ENCODE measurements at regions not wholly inside any gene's neighbourhood (a gene's known extent, or its start where the extent isn't known, plus 50 kb on each side); places are given as distances from the start of the nearest gene placed in this dataset.

DNA sequence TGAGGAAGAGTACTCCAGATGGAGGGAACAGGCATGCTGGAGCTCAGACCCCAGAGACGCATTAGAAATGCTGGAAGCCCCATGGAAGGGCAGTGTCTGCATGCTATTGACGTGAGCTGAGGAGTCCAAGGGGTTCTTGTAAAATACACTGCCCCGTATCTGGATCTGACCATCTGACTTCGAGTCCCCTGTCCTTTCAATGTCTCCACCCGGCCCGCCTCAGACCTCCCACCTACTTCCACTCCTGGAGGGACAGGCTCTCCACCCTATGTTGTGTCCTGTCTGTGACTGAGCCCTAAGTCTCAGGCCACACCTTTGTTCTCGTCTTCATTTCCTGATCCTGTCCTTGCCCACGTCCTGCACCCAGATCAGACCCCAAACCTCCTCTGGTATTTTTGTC, 496.3 kb downstream of the CDH26 start:
- no peak for DNase-seq

DNA sequence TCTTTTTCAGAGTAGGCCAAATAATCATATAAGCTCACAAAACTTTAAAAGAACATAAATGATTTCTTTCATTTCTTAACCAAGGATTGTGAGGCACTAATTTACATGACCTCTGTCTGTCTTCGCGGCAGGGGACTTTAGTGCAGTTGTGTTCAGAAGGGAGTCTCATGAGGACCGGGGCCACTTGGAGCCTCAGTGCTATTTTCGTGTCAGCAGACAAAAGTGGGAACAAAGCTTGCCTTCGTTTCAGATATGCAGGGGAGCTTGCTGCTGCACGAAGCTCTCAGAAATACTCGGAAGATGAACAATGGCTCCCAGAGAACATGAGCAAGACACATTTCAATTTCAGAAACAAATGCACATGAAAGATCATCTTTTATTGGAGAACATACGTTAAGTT, 497.0 kb downstream of the CDH26 start:
- DNase-seq: no peak

DNA sequence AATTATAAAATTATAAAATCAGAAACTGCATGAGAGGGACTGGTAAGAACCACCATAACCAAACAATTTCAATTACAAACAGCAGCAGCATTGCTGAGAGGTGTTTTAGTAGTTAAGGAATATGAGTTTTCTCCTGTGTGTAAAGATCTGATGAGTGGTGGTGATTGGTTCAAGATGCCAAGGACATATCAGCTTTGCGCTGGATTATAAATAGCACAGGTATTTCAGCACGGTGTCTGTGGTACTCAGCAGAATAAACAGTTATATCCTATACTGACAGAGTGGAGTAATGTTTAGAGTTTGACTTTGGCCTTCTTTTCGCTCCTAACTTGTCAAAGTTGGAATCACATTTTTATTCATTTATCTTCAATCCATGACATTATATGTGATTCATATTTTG, 501.0 kb downstream of the CDH26 start:
- DNase-seq: no peak

DNA sequence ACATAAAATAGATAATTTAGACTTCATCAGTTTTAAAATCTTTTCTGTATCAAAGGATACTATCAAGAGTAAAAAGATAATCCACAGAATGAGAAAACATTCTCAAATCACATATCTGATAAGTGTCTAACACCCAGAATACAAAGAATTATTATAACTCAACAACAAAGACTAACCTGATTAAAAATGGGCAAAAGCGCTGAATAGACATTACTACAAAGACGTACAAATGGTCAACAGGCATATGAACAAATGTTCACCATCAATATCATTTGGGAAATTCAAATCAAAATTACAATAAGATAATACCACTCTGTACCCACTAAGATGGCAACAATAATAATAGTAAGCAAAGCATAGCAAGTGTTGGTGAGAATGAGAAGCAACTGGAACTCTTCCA, 503.8 kb downstream of the CDH26 start:
- no peak for DNase-seq

DNA sequence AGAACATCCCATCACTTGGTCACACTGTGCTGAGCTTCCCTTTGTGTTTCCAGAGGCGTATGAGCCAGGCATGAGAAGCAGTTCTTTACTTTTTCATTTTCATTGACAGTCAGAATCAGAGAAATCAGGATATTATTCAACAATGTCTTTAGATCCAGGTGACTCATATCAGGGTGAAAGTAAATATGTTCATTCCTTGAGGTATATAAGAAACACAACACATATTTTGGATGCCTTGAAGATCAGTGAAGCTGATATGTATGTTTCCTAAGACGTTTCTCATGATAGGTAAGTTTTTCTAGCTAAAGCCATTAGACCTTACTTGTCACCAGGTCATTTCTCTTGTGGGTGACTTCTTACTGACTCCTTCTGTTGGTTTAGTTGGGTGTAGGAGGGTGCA, 505.6 kb downstream of the CDH26 start:
- DNase-seq: no peak

DNA sequence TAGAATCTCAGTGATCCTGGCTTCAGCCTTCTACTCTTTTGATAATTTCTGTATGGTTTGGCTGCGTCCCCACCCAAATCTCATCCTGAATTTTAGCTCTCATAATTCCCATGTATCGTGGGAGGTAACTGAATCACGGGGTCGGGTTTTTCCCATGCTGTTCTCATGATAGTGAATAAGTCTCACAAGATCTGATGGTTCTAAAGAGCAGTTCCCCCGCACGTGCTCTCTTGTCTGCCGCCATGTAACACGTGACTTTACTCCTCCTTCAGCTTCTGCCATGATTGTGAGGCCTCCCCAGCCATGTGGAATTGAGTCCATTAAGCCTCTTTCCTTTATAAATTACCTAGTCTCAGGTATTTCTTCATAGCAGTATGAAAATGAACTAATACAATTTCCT, 507.2 kb downstream of the CDH26 start:
- no peak for DNase-seq

DNA sequence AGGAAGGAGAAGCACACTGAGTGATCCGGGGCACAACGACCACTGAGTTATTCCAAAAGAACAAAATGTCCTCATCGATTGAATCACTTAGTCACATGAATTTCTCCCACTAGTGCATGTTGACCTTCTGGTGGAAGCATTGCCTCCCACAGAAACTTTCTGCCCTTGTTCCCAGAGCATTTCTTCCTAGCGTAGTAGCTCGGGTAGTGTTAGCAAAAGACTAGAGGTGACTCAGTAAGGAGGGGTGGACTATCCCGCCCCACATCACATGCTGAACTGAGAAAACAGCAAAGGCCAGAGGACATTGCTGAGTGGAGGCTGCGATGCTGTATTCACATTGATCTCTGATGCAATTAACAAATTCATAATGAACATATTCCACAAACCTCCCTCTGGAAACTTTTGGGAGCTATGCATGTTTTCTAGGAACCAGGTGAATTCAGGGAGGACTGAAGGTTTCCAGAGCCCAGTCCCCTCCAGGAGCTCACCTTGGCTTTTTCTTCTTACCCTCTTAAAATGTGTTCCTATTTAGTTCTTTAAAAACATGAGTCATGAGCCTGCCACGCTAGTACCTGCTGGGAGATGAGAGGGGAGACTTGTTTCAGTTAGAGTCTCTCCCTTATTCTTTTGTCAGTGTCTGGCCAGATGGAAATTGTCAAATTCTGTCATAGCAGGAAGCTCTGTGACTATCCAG, 507.9 kb downstream of the CDH26 start:
- DNase-seq: no peak

DNA sequence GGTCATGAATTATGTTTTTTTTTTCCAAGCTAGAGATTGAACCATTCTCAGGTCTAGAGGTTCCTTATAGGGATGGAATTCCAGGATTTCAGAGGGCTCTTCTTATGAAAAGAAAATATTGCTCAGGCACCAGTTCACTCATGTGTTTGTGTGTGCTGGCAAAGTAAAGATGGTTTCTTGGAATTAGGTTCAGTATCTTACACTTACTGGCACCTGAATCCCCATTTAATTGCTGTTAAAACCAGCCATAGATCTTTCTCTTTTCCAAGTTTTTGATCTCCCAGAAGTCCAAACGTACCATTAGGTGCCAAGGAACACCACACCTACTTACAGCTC, 508.4 kb downstream of the CDH26 start:
- no peak for DNase-seq

DNA sequence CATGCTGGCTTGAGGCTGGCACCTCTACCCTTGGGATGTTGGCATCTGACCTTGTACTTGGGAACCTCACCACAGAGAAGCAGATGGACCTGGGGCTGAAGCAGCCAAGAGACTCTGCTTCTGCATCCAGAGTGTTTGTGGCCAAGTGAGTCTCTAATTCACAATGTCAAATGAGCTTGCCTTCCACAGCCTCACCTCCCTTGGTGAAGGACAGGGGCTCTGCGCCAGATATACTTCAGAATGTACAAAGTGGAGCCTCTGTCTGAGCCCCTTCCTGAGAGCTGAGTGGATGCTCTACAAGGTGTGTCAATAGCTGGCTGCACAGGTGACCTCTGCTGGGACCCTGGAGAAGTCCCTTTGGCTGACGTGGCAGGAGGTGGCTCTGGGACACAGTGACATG, 508.9 kb downstream of the CDH26 start:
- no peak for DNase-seq

DNA sequence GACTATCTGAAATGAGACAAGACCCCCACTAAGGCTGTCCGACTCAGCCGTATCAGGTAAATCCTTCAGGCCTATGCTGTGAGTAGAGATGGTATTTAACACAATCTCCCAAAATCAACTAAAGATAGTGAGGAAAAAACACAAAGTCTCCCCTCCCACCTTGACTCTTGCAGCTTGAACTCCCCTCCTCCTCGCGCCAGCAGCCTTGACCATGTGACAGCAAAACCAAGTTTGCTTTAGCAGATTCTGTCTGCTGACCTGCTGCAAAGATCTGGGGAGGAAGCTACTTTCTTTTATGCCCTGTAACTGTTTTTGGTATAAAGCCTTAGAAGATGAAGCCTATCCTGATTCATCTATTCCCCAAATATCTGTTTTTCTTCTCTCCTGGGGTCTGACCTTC, 509.5 kb downstream of the CDH26 start:
- no peak for DNase-seq

DNA sequence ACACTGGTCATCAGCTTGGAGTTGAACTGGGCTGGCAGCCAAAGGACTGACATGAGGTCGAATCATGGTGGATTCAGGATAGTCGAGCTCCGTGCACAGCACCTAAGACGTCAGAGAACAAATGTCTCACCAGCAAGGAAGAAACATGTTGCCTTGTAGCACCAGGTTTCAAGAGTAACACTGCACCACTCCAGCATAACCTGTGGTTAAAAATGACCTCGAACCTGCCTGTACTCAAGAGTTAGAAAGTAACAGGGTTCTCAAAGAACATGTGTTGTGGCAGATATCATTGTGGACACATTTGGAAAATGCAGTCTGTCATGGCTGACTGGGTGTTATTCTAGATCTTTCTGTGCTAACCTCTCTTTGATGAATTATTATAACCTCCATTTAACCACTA, 511.6 kb downstream of the CDH26 start:
- no peak for DNase-seq

DNA sequence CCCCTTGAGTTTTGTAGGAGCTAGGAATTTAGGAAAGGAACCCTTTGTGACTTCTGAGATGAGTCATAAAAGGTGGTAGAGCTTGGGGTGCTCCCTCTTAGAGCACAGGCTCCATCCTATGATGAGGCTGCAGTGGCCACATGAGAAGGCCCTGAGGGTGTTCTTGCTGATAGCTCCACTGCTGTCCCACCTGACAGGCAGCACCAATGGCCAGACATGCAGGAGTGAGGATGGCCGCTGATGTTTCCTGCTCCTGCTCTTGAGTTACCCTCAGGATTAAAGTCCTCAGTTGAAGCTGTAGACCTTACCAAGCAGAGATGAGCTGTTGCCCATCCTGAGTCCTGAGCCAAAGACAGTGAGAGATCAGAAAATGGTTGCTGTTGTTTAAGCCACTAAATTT, 512.1 kb downstream of the CDH26 start:
- DNase-seq: no peak

DNA sequence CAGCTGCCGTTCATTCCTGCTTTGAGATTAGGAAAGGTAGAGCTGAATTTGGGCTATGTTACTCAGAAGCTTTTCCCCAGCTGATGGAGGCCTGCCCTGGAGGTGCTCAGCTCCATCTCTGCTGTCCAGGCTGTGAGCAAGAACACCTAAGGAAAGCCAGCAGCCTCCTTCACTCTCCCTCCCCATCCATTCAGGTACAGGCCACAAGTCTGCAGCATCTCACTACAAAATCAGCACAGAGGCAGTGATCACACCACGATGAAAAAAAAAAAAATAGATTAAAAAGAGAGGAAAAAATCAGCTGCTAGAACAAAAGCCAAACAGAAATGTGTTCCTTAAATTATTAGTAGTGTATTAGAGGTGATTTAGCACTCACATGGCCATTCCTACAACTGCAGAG, 515.0 kb downstream of the CDH26 start:
- DNase-seq: no peak

DNA sequence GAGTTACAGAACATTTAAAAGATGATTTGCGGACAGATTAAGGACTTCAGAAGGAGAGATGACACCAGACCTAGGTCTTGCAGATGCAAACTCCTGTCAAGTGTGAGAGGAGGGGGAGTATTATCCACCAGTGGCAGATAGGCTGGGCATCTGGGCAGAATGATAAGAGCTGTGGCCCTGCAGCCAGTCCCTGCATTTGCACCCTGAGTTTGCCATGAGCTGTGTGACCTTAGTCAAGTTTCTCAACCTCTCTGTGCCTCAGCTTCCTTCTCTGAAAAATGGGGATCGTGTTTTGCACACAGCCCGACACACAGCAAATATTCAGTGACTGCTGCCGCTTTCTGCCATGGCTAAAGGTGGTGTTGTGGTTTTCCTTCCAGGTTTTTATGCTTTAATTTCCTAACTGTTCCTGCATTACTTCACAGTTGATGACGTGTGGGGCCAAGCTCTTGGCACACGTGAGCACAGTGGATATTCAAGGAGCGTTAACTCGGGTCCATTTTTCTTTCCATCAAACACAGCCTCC, 516.2 kb downstream of the CDH26 start:
- no peak for DNase-seq

DNA sequence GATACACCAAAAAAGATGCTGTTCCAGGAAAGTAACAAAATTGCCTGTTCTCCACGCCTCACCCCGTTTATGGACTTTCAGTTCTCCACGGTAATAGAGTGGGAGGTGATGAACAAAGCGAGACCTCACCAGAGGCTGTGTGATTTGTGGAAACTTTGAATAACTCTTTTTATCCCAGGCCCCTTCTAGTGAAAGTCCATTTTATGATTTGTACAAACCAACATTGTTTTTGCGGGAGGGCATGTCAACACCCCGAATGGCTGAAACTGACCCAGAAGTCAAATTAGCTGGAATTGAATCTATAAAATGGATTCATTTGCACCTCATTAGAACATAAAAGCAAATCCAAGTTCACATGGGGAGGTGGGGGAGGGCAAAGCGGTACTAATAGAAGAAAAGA, 517.8 kb downstream of the CDH26 start:
- no peak for DNase-seq

DNA sequence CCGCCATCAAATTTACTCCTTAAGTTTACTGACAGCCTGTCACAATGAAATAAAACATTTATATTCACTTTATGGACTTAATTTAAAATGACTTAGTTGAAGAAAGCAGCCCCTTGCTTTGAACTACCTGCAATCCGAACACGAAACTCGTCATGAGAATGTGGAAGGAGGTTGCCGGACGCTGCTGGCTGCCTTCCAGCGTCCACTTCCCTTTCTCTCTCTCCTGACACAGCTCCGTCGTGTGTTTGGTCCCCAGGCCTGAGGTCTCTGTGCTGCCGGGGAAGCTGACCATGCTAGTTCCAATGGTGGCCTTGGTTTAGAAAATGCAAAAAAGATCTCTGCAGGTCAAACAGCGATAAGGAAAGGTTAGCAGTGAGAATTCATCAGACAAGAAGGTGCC, 519.7 kb downstream of the CDH26 start:
- no peak for DNase-seq

DNA sequence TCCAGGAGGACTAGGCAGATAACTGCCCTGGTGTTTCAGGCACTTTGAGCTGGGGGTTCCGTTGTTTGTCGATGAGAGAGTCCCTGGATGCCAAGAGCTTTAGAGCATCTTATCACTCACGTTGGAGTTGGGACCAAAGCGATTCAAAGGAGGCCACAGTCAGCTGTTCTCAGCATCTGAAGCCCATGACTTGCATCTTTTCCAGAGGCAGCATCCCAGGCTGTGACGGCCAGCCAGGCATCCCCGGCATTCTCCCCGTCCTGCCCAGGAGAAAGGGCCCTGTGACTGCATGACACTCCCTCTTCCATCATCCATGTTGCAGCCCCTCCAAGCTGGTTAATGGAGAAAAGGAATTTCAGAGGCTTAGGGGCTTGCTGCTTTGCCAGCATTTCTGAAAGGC, 520.3 kb downstream of the CDH26 start:
- DNase-seq: no peak

DNA sequence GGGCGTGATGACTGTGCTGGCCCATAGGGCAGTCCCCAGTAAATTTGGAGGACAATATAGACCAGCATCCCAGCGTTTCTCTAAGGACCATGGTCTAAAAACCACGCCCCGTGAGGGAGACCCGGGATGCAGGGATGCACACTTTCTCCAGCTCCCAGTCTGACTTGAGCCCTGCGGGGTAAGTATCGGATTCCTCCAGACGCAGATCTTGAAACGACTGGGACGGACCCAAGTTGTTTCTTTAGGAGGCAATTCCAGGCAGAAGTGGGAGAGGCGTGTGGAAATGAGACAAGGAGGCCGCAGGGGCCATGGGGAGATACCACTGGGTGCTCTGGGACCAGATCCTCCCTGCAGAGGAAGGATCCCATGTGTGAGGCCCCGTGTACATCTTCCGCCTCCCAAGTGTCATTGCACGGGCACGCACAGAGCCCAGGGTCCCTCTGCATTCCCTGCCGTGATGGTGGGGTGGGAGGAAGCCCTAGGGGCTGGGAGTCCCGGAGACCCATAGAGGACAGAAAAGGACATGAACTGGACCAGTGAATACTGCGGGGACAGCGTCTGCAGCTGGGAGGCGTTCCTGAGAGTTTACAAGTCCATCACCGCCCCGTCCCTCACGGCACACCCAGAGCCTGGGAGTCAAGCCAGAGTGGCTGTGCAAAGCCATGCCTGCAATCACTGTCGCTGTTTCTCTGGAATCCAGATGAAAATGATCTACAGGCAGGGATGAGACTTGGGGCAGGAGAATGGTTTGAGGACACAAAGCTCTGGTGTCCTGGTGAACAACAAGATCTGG, 522.9 kb downstream of the CDH26 start:
- no peak for DNase-seq

DNA sequence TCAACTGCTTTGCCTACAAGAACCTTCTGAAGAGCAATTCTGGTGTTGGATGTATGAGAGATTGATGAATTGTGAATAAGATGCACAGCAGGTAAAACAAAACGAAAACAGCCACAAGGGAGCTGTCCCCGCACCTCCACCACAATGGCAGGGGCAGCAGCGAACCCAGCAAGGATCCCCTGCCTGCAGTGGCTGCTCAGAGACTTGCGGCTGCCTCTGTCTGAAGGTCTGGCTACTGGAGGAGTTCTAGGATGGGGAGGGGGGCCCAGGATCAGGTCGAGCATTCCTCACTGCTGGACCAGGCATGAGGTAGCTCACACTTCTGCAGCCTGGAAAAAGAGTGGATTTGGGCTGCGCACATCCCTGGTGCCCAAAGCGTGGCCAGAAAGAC, 523.5 kb downstream of the CDH26 start:
- no peak for DNase-seq

DNA sequence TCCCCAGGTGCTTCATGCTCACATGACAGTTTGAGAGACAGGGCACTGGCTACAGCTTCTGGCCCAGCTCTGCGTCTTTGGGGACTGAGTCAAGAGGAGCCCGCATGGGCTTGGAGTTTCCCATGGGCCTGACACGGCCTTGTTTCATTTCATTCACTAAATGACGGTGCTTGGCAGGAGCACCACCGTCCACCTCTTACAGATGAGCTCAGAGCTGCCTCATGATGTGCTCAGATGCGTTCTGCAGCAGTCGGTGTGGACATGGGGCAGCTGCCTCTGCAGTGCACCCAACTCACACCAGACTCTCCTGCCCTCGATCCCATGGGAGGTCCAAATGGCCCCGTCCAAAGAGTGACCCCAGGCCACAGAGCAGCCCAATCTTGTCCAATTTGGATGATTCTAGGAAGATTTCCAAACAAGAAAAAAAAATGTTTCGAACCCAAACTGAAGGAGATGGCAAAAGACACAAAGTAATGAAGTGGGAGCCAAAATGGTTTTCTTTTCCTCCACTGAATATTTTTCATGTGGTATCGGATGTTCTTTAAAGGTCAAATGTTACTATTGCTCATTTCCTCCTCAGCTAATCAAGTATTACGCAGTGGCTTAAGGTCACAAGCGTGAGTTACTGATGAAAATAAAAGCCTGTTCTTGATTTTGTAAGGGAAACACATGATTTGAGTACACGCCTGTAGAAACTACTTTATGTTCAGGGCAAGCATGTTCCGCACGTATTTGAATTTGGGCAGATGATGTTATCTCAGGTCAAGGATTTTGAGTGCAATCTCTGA, 524.2 kb downstream of the CDH26 start:
- DNase-seq: no peak

DNA sequence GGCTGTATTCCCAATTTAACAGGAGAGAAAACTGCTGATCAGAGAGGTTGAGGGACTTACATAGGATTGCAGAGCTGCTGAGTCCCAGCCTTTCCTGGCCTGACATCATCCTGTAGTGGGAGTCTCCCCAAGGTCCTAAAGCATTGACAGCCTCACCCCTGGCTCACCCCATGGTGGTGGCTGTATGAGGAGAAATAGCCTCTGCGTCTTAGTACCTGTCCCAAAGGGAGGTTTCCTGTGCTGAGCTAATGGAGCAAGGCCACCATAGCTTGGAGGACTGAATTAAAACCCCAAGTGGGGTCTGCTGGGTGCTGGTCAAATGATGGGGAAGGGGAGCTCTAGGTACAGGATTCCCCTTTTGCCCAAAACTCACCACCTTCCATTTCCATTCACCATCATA, 525.1 kb downstream of the CDH26 start:
- no peak for DNase-seq

DNA sequence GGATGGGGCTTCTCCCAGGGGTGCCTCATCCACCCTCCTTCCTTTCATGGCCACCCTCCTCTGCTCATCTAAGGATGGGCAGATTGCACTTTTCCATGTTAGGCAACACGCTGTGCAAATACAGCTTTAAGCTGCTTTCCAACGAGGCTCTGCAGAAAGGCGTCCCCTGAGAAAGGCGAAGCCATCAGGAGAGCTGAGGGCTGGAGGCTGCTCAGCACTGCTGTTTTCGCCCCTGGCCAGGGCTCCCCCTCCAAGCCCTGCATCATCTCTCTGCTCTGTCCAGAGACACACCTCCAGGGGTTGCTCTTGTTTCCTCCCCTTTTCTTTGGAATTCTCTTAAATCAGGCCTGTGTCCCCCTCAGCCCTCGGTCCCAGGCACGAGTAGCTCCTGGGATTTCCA, 526.1 kb downstream of the CDH26 start:
- no peak for DNase-seq

DNA sequence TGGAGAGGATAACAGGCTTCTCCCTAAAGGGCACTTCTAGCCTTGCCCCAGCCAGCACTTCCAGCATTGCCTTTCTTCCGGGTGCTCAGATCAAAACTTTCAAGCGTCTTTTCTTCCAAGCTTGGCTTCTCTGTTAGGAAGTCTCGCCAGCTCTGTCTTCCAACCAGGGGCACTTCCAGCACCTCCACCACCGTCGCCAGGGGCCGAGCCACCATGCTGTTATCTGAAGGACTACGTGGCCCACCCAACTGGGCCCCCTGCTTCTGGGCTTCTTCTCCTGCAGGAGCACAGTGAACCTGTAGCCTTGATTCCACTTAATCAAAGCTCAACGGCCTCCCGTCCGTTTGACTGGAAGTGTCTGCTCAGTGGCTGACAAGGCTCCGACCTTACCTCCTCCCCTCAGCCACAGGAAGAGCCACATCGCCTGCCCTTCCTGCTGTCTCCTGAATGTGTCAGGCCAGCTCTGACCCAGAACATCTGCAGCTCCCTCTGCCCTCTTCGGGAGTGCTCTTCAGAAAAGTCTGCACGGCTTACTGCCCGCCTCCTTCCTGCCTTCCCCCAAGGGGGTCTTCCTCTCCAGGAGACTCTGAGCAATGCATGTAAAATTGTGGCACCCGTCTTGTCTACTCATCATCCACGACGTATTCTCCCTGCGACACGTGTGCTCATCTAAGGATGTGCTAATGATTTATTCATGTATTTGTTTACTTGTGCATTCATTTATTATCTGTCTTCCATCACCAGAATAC, 527.0 kb downstream of the CDH26 start:
- no peak for DNase-seq
